Hindlimb muscle (tissue), 1 donor: ENCODE measurements at regions not wholly inside any gene's neighbourhood (a gene's known extent, or its start where the extent isn't known, plus 50 kb on each side); places are given as distances from the start of the nearest gene placed in this dataset.

ENCODE experiments used
- DNase-seq: peaks from one replicate; pipeline ENCODE4 v3.0.0-alpha.2; 2013

GRCh38 chr7:18081617-18082016 lies 54.0 kb upstream of the PRPS1L1 start:
- no peak for DNase-seq

DNA sequence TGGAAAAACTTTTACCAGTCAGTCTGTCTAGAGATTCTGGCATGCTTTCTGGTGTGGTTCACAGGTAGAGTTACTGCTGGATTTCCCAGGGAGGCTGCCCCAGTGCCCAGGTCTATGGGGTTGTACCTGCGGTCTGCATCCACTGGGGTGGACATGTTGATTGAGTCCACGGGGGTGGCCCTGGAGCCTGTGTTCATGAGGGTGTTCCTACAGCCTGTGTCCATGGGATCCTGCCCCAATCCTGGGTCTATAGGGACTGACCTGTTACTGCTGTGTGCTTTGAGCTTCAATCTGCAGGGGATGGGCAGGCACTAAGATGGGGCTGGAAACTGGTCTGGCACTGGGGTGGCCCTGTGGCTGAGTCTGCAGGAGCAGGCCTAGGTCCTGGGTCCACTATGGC lies 54.5 kb upstream of the PRPS1L1 start:
- no peak for DNase-seq

- DNase-seq = peak; percentile 54
These were observed 58.7 kb upstream of the PRPS1L1 start for GRCh38 chr7:18086165-18087025.

- DNase-seq = peak; percentile 23
These were observed 59.5 kb upstream of the PRPS1L1 start for GRCh38 chr7:18087026-18087686.

GRCh38 chr7:18087687-18088078 lies 60.0 kb upstream of the PRPS1L1 start:
- peak; percentile 15 for DNase-seq

DNA sequence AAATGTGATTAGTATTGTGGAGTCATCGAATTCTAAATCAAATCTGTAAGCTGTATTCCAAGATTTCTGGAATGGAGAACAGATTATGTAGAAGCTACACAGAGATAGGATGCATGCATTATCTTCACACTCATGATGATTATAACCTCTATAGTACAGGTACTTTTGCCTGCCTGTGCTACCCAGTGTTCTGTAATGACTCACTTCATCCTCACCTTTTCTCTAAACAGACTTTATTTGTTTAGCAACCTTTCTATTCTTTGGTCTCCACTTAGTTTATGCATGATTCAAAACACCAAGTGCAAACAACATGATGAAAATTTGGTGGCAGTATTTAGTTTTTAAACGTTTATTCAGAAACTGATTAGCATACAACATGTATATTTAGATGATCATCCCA lies 68.4 kb upstream of the PRPS1L1 start:
- DNase-seq = no peak

- no peak for DNase-seq
These were observed 74.9 kb upstream of the PRPS1L1 start for GRCh38 chr7:18102576-18102975.

DNA sequence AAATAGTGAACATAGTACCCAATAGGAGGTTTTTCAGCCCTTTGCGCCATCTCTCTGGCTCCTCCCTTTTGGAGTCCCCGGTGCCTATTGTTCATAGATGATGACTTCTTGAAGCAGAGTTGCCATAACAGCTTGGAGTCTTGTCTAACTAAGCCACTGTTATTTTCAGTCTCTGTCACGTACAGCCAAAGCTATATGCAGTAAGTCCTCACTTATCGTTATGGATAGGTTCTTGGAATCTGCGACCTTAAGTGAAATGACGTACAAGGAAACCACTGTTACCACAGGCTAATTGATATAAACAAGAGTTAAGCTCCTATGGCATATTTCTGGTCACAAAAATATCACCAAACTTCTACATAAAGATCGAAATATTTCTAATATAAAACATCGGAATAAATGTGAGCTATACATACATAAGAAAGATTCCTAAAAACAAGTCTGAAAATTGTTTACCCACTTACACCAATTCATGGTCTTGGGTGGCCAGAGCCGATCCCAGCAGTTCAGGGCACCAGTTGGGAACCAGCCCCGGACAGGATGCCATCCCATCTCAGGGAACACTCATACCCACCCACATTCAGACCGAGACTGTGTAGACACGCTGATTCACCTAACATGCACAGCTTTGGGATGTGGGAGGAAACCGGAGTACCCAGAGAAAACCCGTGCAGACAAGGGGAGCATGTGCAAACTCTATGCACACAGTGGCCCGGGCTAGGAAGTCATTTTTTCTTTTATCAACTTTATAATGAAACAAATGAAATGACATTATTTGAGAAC lies 76.0 kb upstream of the PRPS1L1 start:
- DNase-seq = no peak

DNA sequence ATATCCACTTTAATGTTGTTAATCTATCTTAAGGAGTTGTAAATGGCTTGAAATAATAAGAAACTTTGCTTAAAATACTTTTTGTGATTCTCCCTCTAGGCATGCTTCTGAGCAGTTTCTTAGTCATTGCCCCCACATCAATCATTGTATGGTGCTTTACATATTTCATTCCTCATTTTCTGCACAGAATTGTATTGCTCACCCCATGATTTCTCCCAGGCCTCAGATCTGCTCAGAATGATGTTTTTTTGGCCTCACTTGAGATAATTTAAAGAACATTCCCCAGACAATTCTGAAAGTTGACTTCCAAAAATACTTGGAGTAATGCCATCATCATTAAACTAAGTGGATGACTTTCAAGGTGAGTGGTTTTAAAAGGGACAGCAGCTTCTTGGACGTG lies 82.1 kb upstream of the PRPS1L1 start:
- DNase-seq = no peak

- DNase-seq = no peak
These were observed 89.0 kb upstream of the PRPS1L1 start for GRCh38 chr7:18116661-18117060.

GRCh38 chr7:18117482-18117881 lies 89.8 kb upstream of the PRPS1L1 start:
- no peak for DNase-seq

GRCh38 chr7:18119985-18120384 lies 92.3 kb upstream of the PRPS1L1 start:
- DNase-seq = no peak

- no peak for DNase-seq
These were observed 96.0 kb upstream of the PRPS1L1 start for GRCh38 chr7:18123508-18124239.

DNA sequence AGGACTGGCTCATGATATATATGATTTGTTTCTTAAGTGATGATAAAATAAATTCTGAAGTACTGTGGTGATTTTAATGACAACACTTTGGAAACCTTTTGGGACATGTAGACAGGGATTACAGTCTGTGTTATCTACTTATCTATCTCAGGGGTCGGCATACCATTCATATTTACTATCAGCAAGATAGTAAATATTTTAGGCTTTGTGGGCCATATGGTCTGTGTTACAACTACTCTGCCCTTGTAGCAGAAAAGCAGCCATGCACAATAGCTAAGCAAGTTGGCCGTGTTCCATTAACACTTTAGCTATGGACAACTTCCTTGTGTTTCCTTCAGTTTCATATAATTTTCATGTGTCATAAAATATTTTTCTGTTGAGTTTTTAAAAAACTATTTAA lies 97.8 kb upstream of the PRPS1L1 start:
- peak; percentile 19 for DNase-seq

- no peak for DNase-seq
These were observed 98.6 kb upstream of the PRPS1L1 start for GRCh38 chr7:18126281-18126680.

GRCh38 chr7:18128846-18129245 lies 101.2 kb upstream of the PRPS1L1 start:
- no peak for DNase-seq

DNA sequence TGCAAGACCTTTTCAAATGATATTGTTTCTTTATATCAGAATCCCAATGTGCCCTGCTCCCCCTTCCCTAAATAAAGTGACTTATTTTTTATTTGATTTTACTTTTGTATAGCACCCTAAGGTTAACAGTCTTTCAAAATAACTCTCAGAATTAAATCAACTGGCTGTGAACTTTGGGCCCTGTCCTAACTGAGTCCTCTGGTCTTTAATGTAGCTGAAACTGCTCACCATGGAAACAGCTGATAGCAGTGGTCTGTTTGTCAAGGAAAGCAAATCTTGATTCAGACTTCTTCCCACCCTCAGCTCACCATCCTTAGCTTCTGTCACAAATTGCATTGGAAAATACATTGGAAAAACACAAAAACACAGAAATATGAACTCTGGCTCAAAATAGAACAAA lies 105.2 kb upstream of the PRPS1L1 start:
- no peak for DNase-seq

DNA sequence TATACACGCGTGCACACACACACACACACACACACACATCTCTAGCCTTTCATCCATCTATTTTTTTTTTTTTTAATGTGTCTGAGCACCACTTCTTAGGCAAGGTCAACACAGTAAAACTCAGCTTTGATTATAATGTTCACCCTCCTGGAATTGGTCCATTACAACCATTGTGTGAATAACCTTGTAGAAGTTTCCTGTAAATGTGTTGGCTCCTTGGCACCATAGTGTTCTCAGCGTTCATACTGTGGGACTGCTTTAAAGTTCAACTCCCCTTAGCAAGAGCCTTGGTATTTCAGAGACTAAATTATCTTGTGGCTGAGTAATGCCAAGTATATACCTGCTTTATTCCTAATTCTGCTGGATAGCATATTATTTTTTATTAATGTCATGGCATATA lies 106.3 kb upstream of the PRPS1L1 start:
- DNase-seq = no peak

DNA sequence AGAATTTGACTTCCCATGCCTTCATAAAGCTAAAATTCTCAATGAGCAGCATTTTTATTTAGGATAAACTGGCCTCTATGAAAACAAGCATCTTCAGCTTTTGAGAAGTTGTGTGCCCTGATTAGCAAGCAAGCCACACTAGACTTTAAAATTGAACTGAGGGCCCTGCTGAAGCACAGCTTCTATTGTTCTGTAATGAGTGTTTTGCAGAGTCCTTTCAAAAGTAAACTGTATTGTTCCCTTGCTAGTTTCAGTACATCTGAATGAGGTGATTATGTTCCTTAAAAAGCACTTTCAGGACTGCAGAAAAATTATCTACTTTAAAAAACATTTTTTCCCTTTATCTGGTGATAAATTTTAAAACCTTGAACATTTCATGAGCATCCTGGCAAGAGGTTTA lies 113.3 kb upstream of the PRPS1L1 start:
- no peak for DNase-seq

GRCh38 chr7:18144166-18144565 lies 116.5 kb upstream of the PRPS1L1 start:
- DNase-seq = no peak

- DNase-seq = no peak
These were observed 117.5 kb upstream of the PRPS1L1 start for GRCh38 chr7:18145160-18145559.

GRCh38 chr7:18151422-18151821 lies 123.8 kb upstream of the PRPS1L1 start:
- DNase-seq = no peak
